H9 (cell line): ENCODE measurements at regions not wholly inside any gene's neighbourhood (a gene's known extent, or its start where the extent isn't known, plus 50 kb on each side); places are given as distances from the start of the nearest gene placed in this dataset.

Experiments
- DNase-seq: peaks from one replicate; pipeline ENCODE4 v3.0.0-alpha.2; 2017
- H2AFZ ChIP-seq: one replicate; pipeline ENCODE4 v1.6.1; 2013; ENCODE audit warnings: mild to moderate bottlenecking, low read length, control low read depth, moderate library complexity
- H2AK5ac ChIP-seq: 2 replicates; pipeline ENCODE4 v1.6.1; 2013; ENCODE audit warnings: low read length, control low read depth, mixed read lengths; ENCODE audit not compliant: insufficient read length
- H2BK120ac ChIP-seq: one replicate; pipeline ENCODE4 v1.6.1; 2013; ENCODE audit warnings: low read depth, mild to moderate bottlenecking, low read length, control low read depth, inconsistent platforms; ENCODE audit not compliant: poor library complexity, severe bottlenecking
- H2BK12ac ChIP-seq: 2 replicates; pipeline ENCODE4 v1.6.1; 2013; ENCODE audit warnings: low read length, control low read depth, mixed read lengths, low read depth; ENCODE audit not compliant: insufficient read length
- H2BK15ac ChIP-seq: 2 replicates; pipeline ENCODE4 v1.6.1; 2013; ENCODE audit warnings: low read depth, low read length, control low read depth
- H2BK20ac ChIP-seq: one replicate; pipeline ENCODE4 v1.6.1; 2013; ENCODE audit warnings: low read depth, mild to moderate bottlenecking, low read length, control low read depth, inconsistent platforms; ENCODE audit not compliant: poor library complexity, severe bottlenecking
- H2BK5ac ChIP-seq: 2 replicates; pipeline ENCODE4 v1.6.1; 2013; ENCODE audit warnings: low read length, control low read depth, mixed read lengths; ENCODE audit not compliant: insufficient read length
- H3K14ac ChIP-seq: 2 replicates; pipeline ENCODE4 v1.6.1; 2013; ENCODE audit warnings: low read length, control low read depth; ENCODE audit not compliant: insufficient read depth
- H3K18ac ChIP-seq: 2 replicates; pipeline ENCODE4 v1.6.1; 2013; ENCODE audit warnings: low read depth, mild to moderate bottlenecking, mixed read lengths, low read length, control low read depth; ENCODE audit not compliant: insufficient read length
- H3K23ac ChIP-seq: 2 replicates; pipeline ENCODE4 v1.6.1; 2013; ENCODE audit warnings: low read length, control low read depth, mixed read lengths, low read depth; ENCODE audit not compliant: insufficient read length
- H3K23me2 ChIP-seq: 2 replicates; pipeline ENCODE4 v1.6.1; 2013; ENCODE audit warnings: low read depth, mild to moderate bottlenecking, mixed read lengths, low read length, control low read depth; ENCODE audit not compliant: insufficient read length, poor library complexity, severe bottlenecking
- H3K27ac ChIP-seq: 2 replicates; pipeline ENCODE4 v1.5.1; 2013; ENCODE audit warnings: low read length, control low read depth, mixed read lengths, low read depth; ENCODE audit not compliant: insufficient read length
- H3K27me3 ChIP-seq: 2 replicates; pipeline ENCODE4 v1.6.1; 2013; ENCODE audit warnings: low read length, control low read depth, inconsistent platforms; ENCODE audit not compliant: insufficient read depth
- H3K4ac ChIP-seq: 2 replicates; pipeline ENCODE4 v1.6.1; 2013; ENCODE audit warnings: low read depth, mild to moderate bottlenecking, control low read depth, inconsistent platforms, low read length, moderate library complexity
- H3K4me1 ChIP-seq: 2 replicates; pipeline ENCODE4 v1.6.1; 2013; ENCODE audit warnings: low read length, control low read depth, inconsistent platforms; ENCODE audit not compliant: insufficient read depth
- H3K4me2 ChIP-seq: 2 replicates; pipeline ENCODE4 v1.6.1; 2013; ENCODE audit warnings: low read length, control low read depth, mixed read lengths; ENCODE audit not compliant: insufficient read length, insufficient read depth
- H3K56ac ChIP-seq: 2 replicates; pipeline ENCODE4 v1.6.1; 2013; ENCODE audit warnings: low read depth, mild to moderate bottlenecking, mixed read lengths, low read length, control low read depth; ENCODE audit not compliant: insufficient read length
- H3K79me1 ChIP-seq: 2 replicates; pipeline ENCODE4 v1.6.1; 2013; ENCODE audit warnings: low read depth, mild to moderate bottlenecking, moderate library complexity, low read length, control low read depth, inconsistent platforms; ENCODE audit not compliant: insufficient read depth, poor library complexity, severe bottlenecking
- H3K79me2 ChIP-seq: 2 replicates; pipeline ENCODE4 v1.6.1; 2013; ENCODE audit warnings: low read length, control low read depth, inconsistent platforms; ENCODE audit not compliant: insufficient read depth
- H3K9ac ChIP-seq: 2 replicates; pipeline ENCODE4 v1.6.1; 2013; ENCODE audit warnings: low read length, control low read depth, mixed read lengths; ENCODE audit not compliant: insufficient read length; ENCODE audit errors: extremely low read depth
- H3K9me3 ChIP-seq: one replicate; pipeline ENCODE4 v1.6.1; 2013; ENCODE audit warnings: low read depth, low read length, inconsistent platforms; ENCODE audit not compliant: control insufficient read depth
- H3T11ph ChIP-seq: one replicate; pipeline ENCODE4 v1.6.1; 2013; ENCODE audit warnings: mild to moderate bottlenecking, low read length, control low read depth, inconsistent platforms
- H4K20me1 ChIP-seq: one replicate; pipeline ENCODE4 v1.6.1; 2013; ENCODE audit not compliant: control insufficient read depth, insufficient read length, insufficient read depth
- H4K5ac ChIP-seq: 2 replicates; pipeline ENCODE4 v1.6.1; 2013; ENCODE audit warnings: low read depth, mild to moderate bottlenecking, mixed read lengths, low read length, control low read depth; ENCODE audit not compliant: insufficient read length
- H4K8ac ChIP-seq: replicated peaks from 2 replicates; pipeline ENCODE4 v1.6.1; 2013; ENCODE audit warnings: low read length, control low read depth, mixed read lengths, low read depth; ENCODE audit not compliant: insufficient read length
- H4K91ac ChIP-seq: 2 replicates; pipeline ENCODE4 v1.6.1; 2013; ENCODE audit warnings: low read depth, mild to moderate bottlenecking, moderate library complexity, mixed read lengths, low read length, control low read depth; ENCODE audit not compliant: insufficient read length
- H3K27ac Mint-ChIP-seq, 3 experiments: 2 replicates in 2 of 3; 3 replicates in 1 of 3; pipeline ENCODE4 v1.8.0; 2020 to 2021; ENCODE audit warnings: mixed read lengths in 3 of 3, mild to moderate bottlenecking in 1 of 3, moderate library complexity in 1 of 3
- H3K27me3 Mint-ChIP-seq: 2 replicates; pipeline ENCODE4 v1.8.0; 2021; ENCODE audit warnings: low read depth, mild to moderate bottlenecking, moderate library complexity, mixed read lengths
- H3K36me3 Mint-ChIP-seq, 3 experiments: 2 replicates in 2 of 3; 3 replicates in 1 of 3; pipeline ENCODE4 v1.8.0; 2020 to 2021; ENCODE audit warnings: low read depth in 3 of 3, mixed read lengths in 3 of 3; ENCODE audit not compliant: insufficient read depth in 1 of 3
- H3K4me1 Mint-ChIP-seq, 2 experiments: 2 replicates each; pipeline ENCODE4 v1.8.0; 2020; ENCODE audit warnings: mixed read lengths in 2 of 2
- H3K4me3 Mint-ChIP-seq, 2 experiments: 2 replicates in 1 of 2; 3 replicates in 1 of 2; pipeline ENCODE4 v1.8.0; 2020 to 2021; ENCODE audit warnings: mild to moderate bottlenecking in 2 of 2, mixed read lengths in 2 of 2, moderate library complexity in 1 of 2
- H3K9me3 Mint-ChIP-seq, 2 experiments: 2 replicates in 1 of 2; 3 replicates in 1 of 2; pipeline ENCODE4 v1.8.0; 2020; ENCODE audit warnings: mild to moderate bottlenecking in 2 of 2, mixed read lengths in 2 of 2, moderate library complexity in 1 of 2
- WGBS: extraction: QIAGEN DNeasy Blood & Tissue Kit; methylation state at CpG from one replicate; pipeline ENCODE4 v1.1.7; 2013; ENCODE audit warnings: missing lambda C conversion rate, low lambda C conversion rate, mixed read lengths; ENCODE audit not compliant: insufficient read length; ENCODE audit errors: extremely low coverage; 5-methylcytosine and 5-hydroxymethylcytosine counted together
- TF ChIP-seq, protein P1 (sequence below): fragments of 200-600 bp; sonication (generic); conservative IDR thresholded peaks from 3 replicates; pipeline ENCODE4 v1.8.0; 2021; ENCODE audit warnings: antibody characterized with exemption, mild to moderate bottlenecking

DNA sequence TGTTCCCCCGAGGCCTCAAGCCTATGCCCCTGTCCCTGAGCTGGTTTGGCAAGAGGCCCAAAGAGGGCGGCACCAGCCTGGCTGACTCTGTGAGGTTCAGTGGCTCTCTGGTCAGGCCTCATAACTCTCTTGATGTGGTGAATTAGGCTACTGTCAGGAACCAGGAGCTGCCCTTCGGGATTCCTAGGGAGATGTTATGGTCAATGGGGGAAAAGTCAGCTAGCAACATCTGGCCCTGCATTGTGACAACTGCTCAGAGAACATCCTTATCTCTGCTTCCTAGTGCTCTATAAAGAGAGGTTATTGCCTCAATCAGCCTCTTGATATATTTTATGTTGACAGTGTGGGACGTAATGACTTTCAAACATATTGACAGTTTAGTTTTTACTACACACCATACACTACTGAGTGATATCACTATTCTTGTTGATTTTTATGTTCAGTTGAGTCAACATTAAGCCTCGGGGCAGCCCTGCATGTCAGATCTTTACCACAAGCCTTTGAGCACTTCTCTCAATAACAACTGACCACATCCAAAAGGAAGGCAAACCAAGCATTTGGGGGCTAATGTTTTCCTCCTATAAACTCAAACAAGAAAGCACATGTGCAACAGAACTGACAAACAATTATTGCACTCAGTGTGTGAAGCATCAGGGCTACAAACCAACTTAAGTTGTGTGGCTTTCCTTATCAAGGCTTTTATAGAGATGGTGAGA, 448.3 kb upstream of the SLC14A2 start:
- Histone ChIP-seq H2BK5ac (no peak overlapping the region), H3K79me1 (no peaks in the 10 kb centered on the region), H3K23ac (no peak overlapping the region), H4K91ac (no peak overlapping the region), H2AFZ (no peak overlapping the region), H3K27me3 (no peaks in the 10 kb centered on the region), H3K9me3 (no peaks in the 10 kb centered on the region), H3K79me2 (no peaks in the 10 kb centered on the region), H3K4me1 (no peaks in the 10 kb centered on the region), H3K4me2 (no peak overlapping the region), H2BK15ac (no peak overlapping the region), H4K5ac (no peak overlapping the region), H2BK20ac (no peak overlapping the region), H3K9ac (no peak overlapping the region), H3K27ac (no peak overlapping the region), H3K18ac (no peak overlapping the region), H3K56ac (no peak overlapping the region), H4K8ac (no peak overlapping the region), H2BK12ac (no peak overlapping the region), H4K20me1 (no peaks in the 10 kb centered on the region), H3K4ac (no peak overlapping the region), H2AK5ac (no peak overlapping the region), H3K23me2 (no peaks in the 10 kb centered on the region), H3K14ac (no peak overlapping the region), H3T11ph (no peak overlapping the region), H2BK120ac (no peak overlapping the region)
- TF ChIP-seq, protein P1, sequence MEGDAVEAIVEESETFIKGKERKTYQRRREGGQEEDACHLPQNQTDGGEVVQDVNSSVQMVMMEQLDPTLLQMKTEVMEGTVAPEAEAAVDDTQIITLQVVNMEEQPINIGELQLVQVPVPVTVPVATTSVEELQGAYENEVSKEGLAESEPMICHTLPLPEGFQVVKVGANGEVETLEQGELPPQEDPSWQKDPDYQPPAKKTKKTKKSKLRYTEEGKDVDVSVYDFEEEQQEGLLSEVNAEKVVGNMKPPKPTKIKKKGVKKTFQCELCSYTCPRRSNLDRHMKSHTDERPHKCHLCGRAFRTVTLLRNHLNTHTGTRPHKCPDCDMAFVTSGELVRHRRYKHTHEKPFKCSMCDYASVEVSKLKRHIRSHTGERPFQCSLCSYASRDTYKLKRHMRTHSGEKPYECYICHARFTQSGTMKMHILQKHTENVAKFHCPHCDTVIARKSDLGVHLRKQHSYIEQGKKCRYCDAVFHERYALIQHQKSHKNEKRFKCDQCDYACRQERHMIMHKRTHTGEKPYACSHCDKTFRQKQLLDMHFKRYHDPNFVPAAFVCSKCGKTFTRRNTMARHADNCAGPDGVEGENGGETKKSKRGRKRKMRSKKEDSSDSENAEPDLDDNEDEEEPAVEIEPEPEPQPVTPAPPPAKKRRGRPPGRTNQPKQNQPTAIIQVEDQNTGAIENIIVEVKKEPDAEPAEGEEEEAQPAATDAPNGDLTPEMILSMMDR = no peak
- Mint-ChIP-seq H3K27me3 (no peaks in the 10 kb centered on the region), H3K9me3 (no peaks in the 10 kb centered on the region), H3K36me3 (no peaks in the 10 kb centered on the region), H3K4me1 (no peaks in the 10 kb centered on the region), H3K4me3 (no peak overlapping the region), H3K27ac (no peak overlapping the region)
- WGBS = no CpG with 5 or more reads among the region's 5 CpGs
- no peak for DNase-seq
